GM11168 (cell line): ENCODE measurements at regions not wholly inside any gene's neighbourhood (a gene's known extent, or its start where the extent isn't known, plus 50 kb on each side); places are given as distances from the start of the nearest gene placed in this dataset.
"Not testable (repeated sequence)": the region's sequence is repeated elsewhere in the genome, so short reads cannot be mapped to it uniquely, and the experiment has no call there.

ENCODE experiments used
- in situ Hi-C: fragments of 300-500 bp; cut with MboI; formaldehyde crosslinking; loops from one replicate; pipeline ENCODE4 v1.12.0; 2022; ENCODE audit warnings: low sequenced_read_pairs; ENCODE audit not compliant: unreplicated experiment

DNA sequence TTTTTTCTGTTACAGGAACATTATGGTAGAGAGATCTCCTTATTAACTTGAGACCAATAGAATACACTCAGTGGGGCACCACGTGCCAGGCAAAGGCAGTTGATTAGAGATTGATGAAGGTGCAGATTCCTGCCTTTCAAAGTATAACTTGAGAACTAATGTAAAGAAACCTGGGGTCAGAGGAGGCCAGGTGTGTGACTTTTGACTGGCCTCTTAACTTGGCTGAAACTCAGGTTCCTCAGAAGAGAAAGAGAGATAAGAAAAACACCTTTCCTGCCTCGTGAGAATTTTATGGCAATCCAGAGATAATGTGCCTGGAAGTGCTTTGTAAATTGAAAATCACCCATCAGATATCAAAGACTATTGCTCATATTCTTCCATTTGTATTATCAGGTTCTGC, 110.7 kb upstream of the GZMB start:
- in situ Hi-C loops, result loop anchor here (25.0 kb wide), 1 partner anchor 393 kb away; no protein-coding TSS in a partner anchor

GRCh38 chr14:24741871-24742270, 107.9 kb upstream of the GZMB start:
- in situ Hi-C loops, result loop anchor here (25.0 kb wide), 1 partner anchor 395 kb away; no protein-coding TSS in a partner anchor

DNA sequence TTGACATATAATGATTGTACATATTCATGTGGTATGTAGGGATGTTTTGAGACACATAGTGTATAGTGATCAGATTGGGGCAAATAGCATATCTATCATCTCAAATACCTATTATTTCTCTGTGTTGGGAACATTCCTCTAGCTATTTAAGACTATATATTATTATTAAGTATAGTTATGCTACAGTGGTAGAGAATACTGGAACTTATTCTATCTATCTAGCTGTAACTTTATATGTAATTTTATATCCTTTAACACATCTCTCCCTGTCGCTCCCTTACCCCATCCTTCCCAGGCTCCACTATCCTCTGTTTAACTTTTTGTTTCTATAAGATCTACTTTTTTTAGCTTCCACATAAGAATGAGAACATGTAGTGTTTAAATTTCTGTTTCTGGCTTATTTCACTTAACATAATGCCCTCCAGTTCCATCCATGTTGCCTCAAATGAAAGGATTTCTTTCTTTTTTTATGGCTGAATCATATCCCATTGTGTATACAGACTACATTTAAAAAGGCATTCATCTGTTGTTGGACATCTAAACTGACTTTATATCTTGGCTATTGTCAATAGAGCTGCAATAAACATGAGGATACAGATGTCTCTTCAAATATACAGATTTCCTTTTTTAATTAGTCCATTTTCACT, 102.1 kb upstream of the GZMB start:
- in situ Hi-C loops, result loop anchor here (25.0 kb wide), 1 partner anchor 401 kb away; no protein-coding TSS in a partner anchor

- in situ Hi-C loops, result loop anchor here (25.0 kb wide), 1 partner anchor 402 kb away; no protein-coding TSS in a partner anchor
Observed at GRCh38 chr14:24734917-24735500, 101.0 kb upstream of the GZMB start.

DNA sequence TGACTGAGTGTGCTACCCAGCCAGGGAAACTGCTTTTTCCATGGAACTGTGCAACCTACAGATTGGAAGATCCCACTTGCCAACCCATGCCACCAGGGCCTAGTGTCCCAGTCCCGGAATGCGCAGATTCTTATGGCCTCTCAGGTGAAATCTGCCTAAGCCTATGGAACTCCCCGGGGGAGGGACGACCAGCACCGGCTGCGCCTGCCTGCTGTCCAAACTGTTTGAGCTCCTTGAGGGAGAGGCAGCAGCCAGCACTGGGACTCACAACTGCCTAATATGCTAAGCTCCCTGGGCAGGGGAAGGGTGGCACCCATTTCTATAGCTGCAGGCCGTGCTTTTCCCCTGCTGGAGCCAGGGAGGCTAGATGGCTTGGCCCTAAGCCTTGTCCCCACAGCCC, 92.5 kb upstream of the GZMB start:
- in situ Hi-C loops, result loop anchor here (10.0 to 25.0 kb wide), 2 partner anchors 328 to 411 kb away; partner anchors contain the start of gene STXBP6

DNA sequence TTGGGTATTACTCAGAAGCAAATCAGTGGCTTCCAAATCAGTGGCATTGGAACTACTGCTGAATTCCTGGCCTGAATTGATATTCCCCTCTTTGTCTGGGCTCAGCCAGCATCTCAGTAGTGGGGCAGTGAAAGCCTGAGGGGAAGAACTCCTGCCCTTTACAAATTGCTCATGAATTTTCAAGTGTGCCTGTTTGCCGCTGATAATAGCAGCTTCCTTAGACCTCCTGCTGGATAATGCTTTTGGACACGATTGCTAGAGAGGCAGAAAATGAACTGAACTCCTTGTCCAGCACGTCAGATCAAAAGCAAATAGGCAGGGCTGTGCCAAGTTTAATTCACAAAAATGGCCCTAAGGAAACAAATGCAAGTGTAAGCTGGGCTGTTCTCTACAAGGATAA, 91.3 kb upstream of the GZMB start:
- in situ Hi-C loops, result loop anchor here (10.0 to 25.0 kb wide), 2 partner anchors 329 to 412 kb away; partner anchors contain the start of gene STXBP6

GRCh38 chr14:24721775-24722174, 87.8 kb upstream of the GZMB start:
- in situ Hi-C loops, result loop anchor here (10.0 kb wide), 1 partner anchor 333 kb away; the partner anchor contains the start of gene STXBP6

DNA sequence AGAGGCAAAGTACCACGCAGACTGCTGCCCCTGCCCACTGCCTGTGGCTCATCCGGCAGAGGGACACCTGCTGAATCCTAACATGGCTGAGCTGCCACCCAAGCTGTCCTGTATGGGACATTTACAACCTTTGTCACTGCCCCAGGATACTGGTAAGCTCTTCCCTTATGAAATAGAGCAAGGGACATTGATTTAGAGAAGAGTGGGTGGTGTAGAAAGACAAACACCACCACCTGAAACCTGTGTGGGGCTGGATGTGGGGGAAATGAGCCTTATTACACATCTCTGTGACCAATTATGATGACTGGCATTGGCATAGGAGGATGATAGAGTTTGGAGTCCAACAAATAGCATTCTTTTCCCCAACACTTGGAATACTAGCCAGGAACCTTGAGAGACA, 81.2 kb upstream of the GZMB start:
- in situ Hi-C loops, result no loop called here

- in situ Hi-C loops, result no loop called here
Observed at GRCh38 chr14:24713404-24713803, 79.4 kb upstream of the GZMB start.

DNA sequence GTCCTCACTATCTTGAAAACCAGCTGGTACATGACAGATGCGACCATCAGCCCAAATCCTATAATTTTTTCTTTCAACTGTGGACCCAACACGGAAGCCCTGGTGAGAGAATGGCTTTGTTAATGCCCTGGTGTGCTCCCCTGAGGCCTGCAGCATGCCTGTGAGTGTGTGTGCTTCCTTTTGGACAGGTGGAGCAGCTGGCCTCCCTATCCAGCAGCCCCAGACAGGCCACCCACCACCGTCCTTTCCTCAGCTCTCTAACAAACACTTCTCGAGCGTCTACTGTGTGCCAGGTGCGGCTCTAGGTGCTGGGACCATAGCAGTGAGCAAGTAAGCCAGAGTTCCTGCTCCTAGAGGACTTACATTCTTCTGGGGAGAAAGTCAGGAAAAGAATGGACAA, 78.9 kb upstream of the GZMB start:
- in situ Hi-C loops, result no loop called here

DNA sequence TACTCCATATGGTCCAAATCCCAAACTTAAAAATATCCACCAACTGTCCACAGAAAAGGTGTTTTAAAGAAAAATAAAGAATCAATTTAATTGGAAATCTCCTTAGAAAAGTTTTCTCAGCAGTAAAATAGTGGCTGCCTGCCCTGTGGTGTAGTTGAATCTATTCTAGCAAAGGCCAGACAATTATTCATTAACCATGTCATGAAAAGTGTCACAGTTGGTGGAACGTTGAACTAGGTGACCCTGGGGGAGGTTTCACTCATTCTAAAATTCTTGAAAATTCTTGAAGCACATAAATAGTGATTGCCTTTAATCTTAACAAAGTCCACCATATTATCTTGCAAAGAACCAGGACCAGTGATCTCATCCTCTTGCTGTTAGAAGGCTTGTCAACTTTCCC, 78.4 kb upstream of the GZMB start:
- in situ Hi-C loops, result no loop called here

GRCh38 chr14:24710403-24711112, 76.6 kb upstream of the GZMB start:
- in situ Hi-C loops, result no loop called here

GRCh38 chr14:24708684-24709083, 74.7 kb upstream of the GZMB start:
- in situ Hi-C loops, result no loop called here

- in situ Hi-C loops, result no loop called here
Observed at GRCh38 chr14:24706351-24706750, 72.4 kb upstream of the GZMB start.

- in situ Hi-C loops, result no loop called here
Observed at GRCh38 chr14:24705840-24706239, 71.8 kb upstream of the GZMB start.

DNA sequence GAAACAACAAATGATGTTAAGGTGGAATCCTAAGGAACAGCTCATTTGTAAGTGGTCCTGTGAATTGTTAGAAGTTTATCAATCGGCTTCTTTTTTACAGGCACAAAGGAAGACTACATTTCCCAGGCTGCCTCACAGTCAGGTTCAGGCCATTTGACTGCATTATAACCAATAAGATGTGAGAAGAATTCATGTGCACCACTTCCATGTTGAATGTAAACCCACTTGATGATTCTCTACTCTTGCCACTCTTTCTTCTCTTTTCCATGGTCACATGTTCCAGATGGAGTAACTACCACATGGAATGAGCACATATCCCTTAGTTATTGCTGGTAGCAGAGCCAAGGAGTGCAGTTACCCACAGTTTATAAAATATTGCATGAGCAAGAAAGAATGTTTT, 67.1 kb upstream of the GZMB start:
- in situ Hi-C loops, result no loop called here

- in situ Hi-C loops, result no loop called here
Observed at GRCh38 chr14:24700511-24700910, 66.5 kb upstream of the GZMB start.

- in situ Hi-C loops, result no loop called here
Observed at GRCh38 chr14:24699052-24699451, 65.1 kb upstream of the GZMB start.

- in situ Hi-C loops, result not testable (repeated sequence)
Observed at GRCh38 chr14:24696280-24696920, 62.4 kb upstream of the GZMB start.
